OCI-LY1 (cell line): ENCODE measurements at regions not wholly inside any gene's neighbourhood (a gene's known extent, or its start where the extent isn't known, plus 50 kb on each side); places are given as distances from the start of the nearest gene placed in this dataset.

ENCODE experiments used
- H2AFZ ChIP-seq: fragments of 200-600 bp; sonication (generic), shearing (Covaris generic); 2 replicates; pipeline ENCODE4 v1.6.0; 2014; ENCODE audit warnings: antibody characterized with exemption, mild to moderate bottlenecking, low read length
- H3F3A ChIP-seq: fragments of 200-600 bp; sonication (generic), shearing (Covaris generic); 2 replicates; pipeline ENCODE4 v1.6.0; 2014; ENCODE audit warnings: mild to moderate bottlenecking, antibody characterized with exemption, low read length, moderate library complexity; ENCODE audit not compliant: insufficient read depth
- H3K27ac ChIP-seq: fragments of 200-600 bp; sonication (generic); 2 replicates; pipeline ENCODE4 v1.5.1; 2014; ENCODE audit warnings: low read length, mixed run types, mild to moderate bottlenecking, low read depth; ENCODE audit not compliant: poor library complexity, severe bottlenecking
- H3K27me3 ChIP-seq: fragments of 200-600 bp; sonication (generic); 2 replicates; pipeline ENCODE4 v1.6.0; 2014; ENCODE audit warnings: antibody characterized with exemption, mild to moderate bottlenecking, low read length, moderate library complexity; ENCODE audit not compliant: insufficient read depth
- H3K36me3 ChIP-seq: fragments of 200-600 bp; sonication (generic); 2 replicates; pipeline ENCODE4 v1.6.1; 2014; ENCODE audit warnings: mild to moderate bottlenecking, antibody characterized with exemption, low read length, moderate library complexity, mixed read lengths; ENCODE audit not compliant: insufficient read depth
- H3K4me1 ChIP-seq: fragments of 200-600 bp; sonication (generic); 2 replicates; pipeline ENCODE4 v1.5.1; 2014; ENCODE audit warnings: mild to moderate bottlenecking, low read length, moderate library complexity; ENCODE audit not compliant: insufficient read depth, severe bottlenecking
- H3K4me2 ChIP-seq: fragments of 200-600 bp; sonication (generic), shearing (Covaris generic); 2 replicates; pipeline ENCODE4 v1.6.1; 2014; ENCODE audit warnings: low read length
- H3K4me3 ChIP-seq: fragments of 200-600 bp; sonication (generic); 2 replicates; pipeline ENCODE4 v1.5.1; 2014; ENCODE audit warnings: low read length, low read depth, mild to moderate bottlenecking, mixed read lengths; ENCODE audit not compliant: poor library complexity, severe bottlenecking
- H3K79me2 ChIP-seq: fragments of 200-600 bp; shearing (Covaris generic); 2 replicates; pipeline ENCODE4 v1.6.1; 2016; ENCODE audit warnings: mixed run types, low read length, mixed read lengths; ENCODE audit not compliant: insufficient read depth
- H3K9ac ChIP-seq: fragments of 200-600 bp; sonication (generic), shearing (Covaris generic); 2 replicates; pipeline ENCODE4 v1.6.1; 2014; ENCODE audit warnings: mild to moderate bottlenecking, low read length, mixed read lengths
- H3K9me2 ChIP-seq: fragments of 200-600 bp; sonication (generic), shearing (Covaris generic); 2 replicates; pipeline ENCODE4 v1.6.1; 2014; ENCODE audit warnings: low read depth, mild to moderate bottlenecking, low read length, mixed read lengths
- H3K9me3 ChIP-seq: fragments of 200-600 bp; shearing (Covaris generic); 2 replicates; pipeline ENCODE4 v1.6.1; 2014; ENCODE audit warnings: low read length, mixed read lengths
- H4K20me1 ChIP-seq: fragments of 200-600 bp; sonication (generic), shearing (Covaris generic); 2 replicates; pipeline ENCODE4 v1.6.0; 2016; ENCODE audit warnings: mild to moderate bottlenecking, low read length; ENCODE audit not compliant: insufficient read depth
- EZH2 ChIP-seq: fragments of 200-600 bp; sonication (generic), shearing (Covaris generic); IDR thresholded peaks from 2 replicates; pipeline ENCODE4 v1.8.0; 2017; ENCODE audit warnings: borderline replicate concordance, mixed run types, mild to moderate bottlenecking, antibody characterized with exemption, low read length, moderate library complexity, mixed read lengths
- TF ChIP-seq, protein P1 (sequence below): fragments of 200-600 bp; sonication (generic), shearing (Covaris generic); IDR thresholded peaks from 2 replicates; pipeline ENCODE4 v1.5.1; 2017; ENCODE audit warnings: mild to moderate bottlenecking, antibody characterized with exemption, low read length, moderate library complexity, mixed read lengths

DNA sequence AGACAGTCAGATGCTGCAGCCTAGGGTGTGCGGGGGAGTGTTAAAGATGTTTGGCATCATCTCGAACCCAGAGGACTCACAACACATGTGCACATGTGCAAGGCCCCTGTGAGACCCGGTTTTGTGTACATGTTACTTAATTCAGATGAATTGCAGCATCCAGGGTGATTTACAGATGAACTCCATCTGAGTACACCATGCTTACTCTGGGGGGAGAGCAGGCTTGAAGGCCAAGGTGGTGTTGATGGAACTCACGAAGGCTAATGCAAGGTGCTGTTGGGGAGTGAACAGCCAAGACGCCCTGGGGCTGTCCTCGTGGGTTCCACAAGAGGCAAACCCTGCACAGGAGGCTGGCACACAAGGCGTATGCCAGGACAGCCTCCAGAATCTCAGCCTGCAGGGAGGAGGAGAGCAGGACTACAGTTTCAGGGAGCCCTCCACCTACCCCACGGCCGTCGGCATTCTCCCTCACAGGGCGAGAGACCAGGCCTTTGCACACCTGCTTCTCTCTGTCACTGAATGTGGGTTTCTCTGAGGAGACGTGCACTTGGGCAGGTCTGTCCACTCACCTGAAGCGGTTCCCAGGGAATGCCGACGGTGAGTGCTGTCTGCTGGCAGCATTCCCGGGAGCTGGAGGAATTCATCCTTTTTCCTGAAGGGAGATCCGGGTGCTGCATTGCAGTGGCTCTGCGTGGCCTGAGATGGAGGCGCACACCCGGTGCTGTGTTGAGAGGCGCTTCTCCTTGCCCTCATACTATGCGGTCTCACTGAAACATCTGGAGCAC, 178.5 kb upstream of the RNF32 start:
- Histone ChIP-seq H3K79me2 (no peaks in the 10 kb centered on the region), H3K4me1 (no peaks in the 10 kb centered on the region), H4K20me1 (no peaks in the 10 kb centered on the region), H3K9me2 (no peaks in the 10 kb centered on the region), H3K27ac (no peak overlapping the region), H3K27me3 (peaks cover 6% of the 10 kb centered on the region; the same call in 1 of the 2 replicates), H3K9me3 (no peaks in the 10 kb centered on the region), H3K36me3 (no peaks in the 10 kb centered on the region), H3K4me3 (no peak overlapping the region), H3F3A (no peaks in the 10 kb centered on the region), H3K9ac (no peak overlapping the region), H2AFZ (no peak overlapping the region), H3K4me2 (no peak overlapping the region)
- TF ChIP-seq EZH2: no peak
- TF ChIP-seq, protein P1, sequence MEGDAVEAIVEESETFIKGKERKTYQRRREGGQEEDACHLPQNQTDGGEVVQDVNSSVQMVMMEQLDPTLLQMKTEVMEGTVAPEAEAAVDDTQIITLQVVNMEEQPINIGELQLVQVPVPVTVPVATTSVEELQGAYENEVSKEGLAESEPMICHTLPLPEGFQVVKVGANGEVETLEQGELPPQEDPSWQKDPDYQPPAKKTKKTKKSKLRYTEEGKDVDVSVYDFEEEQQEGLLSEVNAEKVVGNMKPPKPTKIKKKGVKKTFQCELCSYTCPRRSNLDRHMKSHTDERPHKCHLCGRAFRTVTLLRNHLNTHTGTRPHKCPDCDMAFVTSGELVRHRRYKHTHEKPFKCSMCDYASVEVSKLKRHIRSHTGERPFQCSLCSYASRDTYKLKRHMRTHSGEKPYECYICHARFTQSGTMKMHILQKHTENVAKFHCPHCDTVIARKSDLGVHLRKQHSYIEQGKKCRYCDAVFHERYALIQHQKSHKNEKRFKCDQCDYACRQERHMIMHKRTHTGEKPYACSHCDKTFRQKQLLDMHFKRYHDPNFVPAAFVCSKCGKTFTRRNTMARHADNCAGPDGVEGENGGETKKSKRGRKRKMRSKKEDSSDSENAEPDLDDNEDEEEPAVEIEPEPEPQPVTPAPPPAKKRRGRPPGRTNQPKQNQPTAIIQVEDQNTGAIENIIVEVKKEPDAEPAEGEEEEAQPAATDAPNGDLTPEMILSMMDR: no peak

DNA sequence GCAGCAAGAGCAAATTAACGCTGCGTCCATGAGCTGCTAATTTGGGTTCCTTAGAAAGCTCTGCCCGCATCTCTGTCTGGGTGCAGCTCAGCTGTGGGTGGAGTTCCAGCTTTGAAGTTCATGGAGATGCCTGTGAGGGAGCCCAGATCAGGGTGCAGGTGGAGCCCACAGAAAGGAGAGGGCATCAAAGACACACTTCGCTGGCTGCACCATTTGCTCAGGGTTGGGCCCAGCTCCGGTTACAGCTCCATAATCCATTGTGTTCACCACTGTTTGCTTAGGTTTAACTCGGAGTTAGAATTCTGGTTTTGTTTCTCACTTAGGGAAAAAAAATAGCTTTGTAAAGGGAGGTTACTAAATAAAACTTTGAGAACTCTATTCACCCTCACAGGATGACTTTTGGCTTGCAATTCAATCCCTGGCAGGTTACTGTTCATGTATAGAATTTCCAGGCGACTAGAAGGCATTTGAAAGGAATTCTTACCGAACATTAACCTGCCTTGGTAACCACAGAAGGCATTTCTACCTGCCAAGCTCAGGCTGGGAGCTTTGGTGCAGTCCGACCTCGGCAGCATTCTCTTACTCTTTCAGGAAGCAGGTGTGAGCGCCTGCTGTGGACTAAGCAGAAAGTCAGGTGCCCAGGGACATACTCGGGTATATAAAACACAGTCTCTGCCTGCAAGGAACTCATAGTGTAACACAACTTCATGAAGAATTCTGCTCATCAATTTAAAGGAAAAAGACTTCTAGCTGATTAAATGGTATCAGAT, 179.5 kb upstream of the RNF32 start:
- H2AFZ ChIP-seq: no peak overlapping the region
- no peaks in the 10 kb centered on the region for H3K9me2 ChIP-seq
- H3K36me3 ChIP-seq: no peaks in the 10 kb centered on the region
- no peak overlapping the region for H3K27ac ChIP-seq
- H3K4me1 ChIP-seq: no peaks in the 10 kb centered on the region
- no peaks in the 10 kb centered on the region for H3K9me3 ChIP-seq
- H3K4me2 ChIP-seq: no peak overlapping the region
- H3K27me3 ChIP-seq: peaks cover 6% of the 10 kb centered on the region; the same call in 1 of the 2 replicates
- TF ChIP-seq, protein P1: no peak
- no peak for TF ChIP-seq EZH2
- H3K79me2 ChIP-seq: no peaks in the 10 kb centered on the region
- H3K9ac ChIP-seq: no peak overlapping the region
- no peak overlapping the region for H3K4me3 ChIP-seq
- H3F3A ChIP-seq: no peaks in the 10 kb centered on the region
- no peaks in the 10 kb centered on the region for H4K20me1 ChIP-seq

DNA sequence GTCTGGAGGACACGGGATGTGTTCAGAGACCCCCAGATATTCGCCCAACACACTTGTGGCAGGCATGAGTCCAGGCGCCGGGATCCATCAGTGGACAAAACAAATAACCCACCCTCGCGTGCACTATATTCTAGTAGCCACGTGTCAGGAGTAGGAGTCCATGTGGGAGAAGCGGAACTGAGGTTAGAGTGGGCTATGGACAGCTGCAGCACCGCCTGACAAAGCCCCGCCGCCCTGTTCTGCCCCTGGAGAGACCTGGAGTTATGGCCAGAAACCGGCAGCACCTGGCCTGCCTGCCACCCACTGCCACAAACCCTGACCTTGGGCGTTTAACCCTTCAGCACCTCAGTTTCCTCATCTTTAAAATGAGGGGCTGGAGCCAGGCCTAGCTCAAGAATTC, 181.0 kb upstream of the RNF32 start:
- peaks cover 11% of the 10 kb centered on the region; the same call in 1 of the 2 replicates for H3K27me3 ChIP-seq
- no peaks in the 10 kb centered on the region for H3F3A ChIP-seq
- no peak overlapping the region for H3K4me3 ChIP-seq
- TF ChIP-seq, protein P1: no peak
- TF ChIP-seq EZH2: no peak
- no peaks in the 10 kb centered on the region for H3K36me3 ChIP-seq
- H3K4me1 ChIP-seq: no peaks in the 10 kb centered on the region
- H3K9me3 ChIP-seq: no peaks in the 10 kb centered on the region
- H3K27ac ChIP-seq: no peak overlapping the region
- H2AFZ ChIP-seq: no peak overlapping the region
- H3K4me2 ChIP-seq: no peak overlapping the region
- H3K79me2 ChIP-seq: no peaks in the 10 kb centered on the region
- H3K9me2 ChIP-seq: no peaks in the 10 kb centered on the region
- no peaks in the 10 kb centered on the region for H4K20me1 ChIP-seq
- no peak overlapping the region for H3K9ac ChIP-seq
